Pancreas (tissue), 10 donors: ENCODE measurements at regions not wholly inside any gene's neighbourhood (a gene's known extent, or its start where the extent isn't known, plus 50 kb on each side); places are given as distances from the start of the nearest gene placed in this dataset.
"Not testable (repeated sequence)": the region's sequence is repeated elsewhere in the genome, so short reads cannot be mapped to it uniquely, and the experiment has no call there.

ENCODE experiments used
- ATAC-seq, 4 donors: fragments of 200-7000 bp; cut with Tn5 transposase; one replicate each; pipeline versions ENCODE4 v1.8.0 to v1.9.1; 2020; ENCODE audit warnings: mild to moderate bottlenecking in 4 of 4, moderate library complexity in 4 of 4
- DNase-seq, 6 donors: peaks; one replicate each; pipeline ENCODE4 v3.0.0-alpha.2; 2020
- FAIRE-seq: peaks from 2 replicates; lab custom pipeline; 2012; peaks lifted over from hg19 to GRCh38; lab: Jason Lieb, UNC
- H3K27ac ChIP-seq, 4 donors: fragments of 200-600 bp; sonication (generic); 1 replicate in 3 of 4; 2 replicates in 1 of 4; pipeline versions ENCODE4 v1.5.0 to v1.8.0; 2020
- H3K27me3 ChIP-seq, 4 donors: fragments of 200-600 bp; one replicate each; pipeline ENCODE4 v1.8.0; 2021
- H3K36me3 ChIP-seq, 3 donors: fragments of 200-600 bp; sonication (generic) in 1 of 3; one replicate each; pipeline versions ENCODE4 v1.5.0 to v1.8.0; 2020 to 2021
- H3K4me1 ChIP-seq, 3 donors: fragments of 200-600 bp; one replicate each; pipeline ENCODE4 v1.8.0; 2021
- H3K4me3 ChIP-seq, 4 donors: fragments of 200-600 bp; sonication (generic) in 2 of 4; one replicate each; pipeline versions ENCODE4 v1.5.0 to v1.8.0; 2020 to 2021
- H3K9me3 ChIP-seq, 4 donors: fragments of 200-600 bp; one replicate each; pipeline ENCODE4 v1.8.0; 2021
- WGBS, 2 donors: extraction: QIAGEN DNeasy Blood & Tissue Kit; methylation state at CpG; one replicate each; pipeline ENCODE4 v1.1.7; 2013; 5-methylcytosine and 5-hydroxymethylcytosine counted together
- intact Hi-C, 3 donors: fragments of 100-400 bp; cut with DNase I; formaldehyde crosslinking; loops; one replicate each; pipeline versions ENCODE4 v1.11.1 to v1.14.2; 2022
- TF ChIP-seq, protein P1 (sequence below), 4 donors: fragments of 200-600 bp; sonication (generic) in 3 of 4; IDR thresholded peaks; one replicate each; pipeline versions ENCODE4 v1.5.0 to v1.8.0; 2021; ENCODE audit warnings: antibody characterized with exemption in 4 of 4
- donor health status: healthy with polysubstance abuse.
- donor health status: DM: no; HTN: no; CAD: no; lungs with moderate emphysema.
- donor health status: DM: no; HTN: no; CAD: no.
- donor health status: control.
- donor health status: control.
- donor health status: Bipolar disorder and iron deficiency.
- donor health status: DM: yes; HTN: yes; CAD: no.
- donor health status: DM: no; HTN: no; CAD: no.
- donor health status: DM: no; HTN: no; CAD: no.
- donor health status: DM: yes; HTN: yes; CAD: no.

DNA sequence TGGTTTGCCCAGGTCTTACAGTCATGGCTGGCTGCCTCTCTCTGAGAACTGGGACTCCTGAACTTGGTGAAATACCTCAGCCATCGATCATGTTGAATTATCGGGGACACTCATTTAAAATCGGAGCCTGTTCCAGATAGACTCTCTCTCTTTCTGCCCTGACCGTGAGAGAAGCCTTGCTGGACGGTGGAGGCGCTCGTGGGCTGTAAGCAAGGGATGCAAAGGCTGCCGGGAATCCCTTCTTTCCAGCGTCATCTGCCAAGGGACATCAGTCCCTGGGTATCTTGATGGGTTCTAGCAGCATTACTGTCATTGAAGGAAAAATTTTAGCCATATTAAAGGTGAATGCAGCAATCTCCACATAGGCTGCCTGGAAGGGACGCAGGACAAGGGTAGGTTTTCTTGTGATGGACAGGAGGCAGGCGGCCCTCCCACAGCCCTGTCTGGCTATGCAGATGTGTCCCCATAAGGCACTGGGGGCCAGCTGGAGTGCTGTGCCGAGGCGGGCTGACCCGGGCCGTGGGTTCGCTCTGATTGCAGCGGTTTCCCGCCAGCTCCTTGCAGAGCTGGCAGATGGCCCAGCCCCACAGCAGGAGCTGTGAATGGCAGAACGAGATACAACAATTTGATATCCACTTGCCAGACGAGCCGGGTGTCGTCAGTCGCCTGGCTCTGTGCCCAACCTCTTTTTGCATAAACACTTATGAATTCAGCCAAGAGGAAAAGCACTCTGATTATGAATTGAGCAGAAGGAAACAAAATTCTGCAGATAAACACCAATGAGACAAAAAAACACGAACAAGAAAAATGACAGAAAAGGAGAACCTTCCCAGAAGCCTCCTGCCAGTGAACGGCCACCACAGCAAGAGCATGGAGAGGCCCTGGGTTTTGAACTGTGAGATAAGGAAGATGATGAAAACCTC, 151.9 kb upstream of the ALDH3B2 start:
- DNase-seq = peak in 5 of 6 donors; percentile 47 to 90 (median 70)
- H3K9me3 ChIP-seq, H3K27me3 ChIP-seq, intact Hi-C loops, H3K4me3 ChIP-seq, H3K36me3 ChIP-seq, FAIRE-seq, H3K4me1 ChIP-seq, H3K27ac ChIP-seq: not testable (repeated sequence)
- ATAC-seq = peak in 1 of 4 donors; percentile 39
- 12 to 22% methylated on average over 25 of the region's 25 CpGs for WGBS, 2 donors

DNA sequence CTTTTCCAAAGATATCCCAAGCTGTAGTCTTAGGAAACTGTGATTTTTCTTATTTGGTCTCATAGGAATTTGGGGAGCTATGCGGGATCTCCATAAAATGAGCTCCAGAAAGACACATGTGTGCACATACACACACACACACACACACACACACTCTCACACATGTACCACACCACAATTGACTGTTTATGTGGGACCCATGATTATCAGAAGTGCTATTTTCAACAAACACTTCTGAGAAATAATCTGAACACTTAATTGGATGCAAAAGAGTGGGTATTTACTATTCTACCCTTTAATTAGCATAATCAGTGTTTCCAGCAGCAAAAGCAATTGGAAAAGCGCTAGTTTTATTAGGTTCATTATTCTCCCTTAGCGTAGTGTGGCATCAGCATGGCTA, 150.4 kb upstream of the ALDH3B2 start:
- WGBS, 2 donors = 86 to 91% methylated on average over 2 to 3 of the region's 3 CpGs
- H3K27me3 ChIP-seq, H3K36me3 ChIP-seq, H3K4me1 ChIP-seq, H3K4me3 ChIP-seq, DNase-seq, intact Hi-C loops, H3K27ac ChIP-seq, H3K9me3 ChIP-seq, ATAC-seq, FAIRE-seq: not testable (repeated sequence)

DNA sequence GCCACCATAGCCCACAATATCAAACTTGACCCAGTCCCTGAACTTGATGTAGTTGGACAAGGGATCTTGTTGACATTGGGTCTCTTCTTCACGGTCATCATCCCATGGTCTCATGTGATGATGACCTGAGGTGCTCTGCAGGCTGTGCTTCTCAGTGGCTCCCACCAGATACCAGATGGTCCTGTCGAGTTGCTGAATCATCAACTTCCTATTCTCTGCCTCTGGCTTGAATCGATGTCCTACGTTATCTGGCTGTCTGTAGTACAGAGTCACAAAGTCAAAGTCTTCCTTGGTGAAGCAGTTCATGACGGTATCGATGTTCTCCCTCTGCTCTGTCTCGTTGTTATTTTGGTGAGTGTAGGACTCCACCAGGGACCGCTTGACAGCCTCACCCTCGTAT, 145.7 kb upstream of the ALDH3B2 start:
- no peaks in the 10 kb centered on the region for H3K9me3 ChIP-seq
- TF ChIP-seq, protein P1, sequence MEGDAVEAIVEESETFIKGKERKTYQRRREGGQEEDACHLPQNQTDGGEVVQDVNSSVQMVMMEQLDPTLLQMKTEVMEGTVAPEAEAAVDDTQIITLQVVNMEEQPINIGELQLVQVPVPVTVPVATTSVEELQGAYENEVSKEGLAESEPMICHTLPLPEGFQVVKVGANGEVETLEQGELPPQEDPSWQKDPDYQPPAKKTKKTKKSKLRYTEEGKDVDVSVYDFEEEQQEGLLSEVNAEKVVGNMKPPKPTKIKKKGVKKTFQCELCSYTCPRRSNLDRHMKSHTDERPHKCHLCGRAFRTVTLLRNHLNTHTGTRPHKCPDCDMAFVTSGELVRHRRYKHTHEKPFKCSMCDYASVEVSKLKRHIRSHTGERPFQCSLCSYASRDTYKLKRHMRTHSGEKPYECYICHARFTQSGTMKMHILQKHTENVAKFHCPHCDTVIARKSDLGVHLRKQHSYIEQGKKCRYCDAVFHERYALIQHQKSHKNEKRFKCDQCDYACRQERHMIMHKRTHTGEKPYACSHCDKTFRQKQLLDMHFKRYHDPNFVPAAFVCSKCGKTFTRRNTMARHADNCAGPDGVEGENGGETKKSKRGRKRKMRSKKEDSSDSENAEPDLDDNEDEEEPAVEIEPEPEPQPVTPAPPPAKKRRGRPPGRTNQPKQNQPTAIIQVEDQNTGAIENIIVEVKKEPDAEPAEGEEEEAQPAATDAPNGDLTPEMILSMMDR (IDR thresholded peaks at IDR 0.05) = no peak
- no peak for FAIRE-seq
- H3K36me3 ChIP-seq = no peaks in the 10 kb centered on the region
- H3K27ac ChIP-seq = no peak overlapping the region
- no peak for ATAC-seq
- intact Hi-C loops = no loop called here
- WGBS, 2 donors = 59 to 66% methylated on average over 9 of the region's 9 CpGs
- H3K4me3 ChIP-seq = no peak overlapping the region
- H3K27me3 ChIP-seq = no peaks in the 10 kb centered on the region
- H3K4me1 ChIP-seq = no peaks in the 10 kb centered on the region
- DNase-seq = no peak

DNA sequence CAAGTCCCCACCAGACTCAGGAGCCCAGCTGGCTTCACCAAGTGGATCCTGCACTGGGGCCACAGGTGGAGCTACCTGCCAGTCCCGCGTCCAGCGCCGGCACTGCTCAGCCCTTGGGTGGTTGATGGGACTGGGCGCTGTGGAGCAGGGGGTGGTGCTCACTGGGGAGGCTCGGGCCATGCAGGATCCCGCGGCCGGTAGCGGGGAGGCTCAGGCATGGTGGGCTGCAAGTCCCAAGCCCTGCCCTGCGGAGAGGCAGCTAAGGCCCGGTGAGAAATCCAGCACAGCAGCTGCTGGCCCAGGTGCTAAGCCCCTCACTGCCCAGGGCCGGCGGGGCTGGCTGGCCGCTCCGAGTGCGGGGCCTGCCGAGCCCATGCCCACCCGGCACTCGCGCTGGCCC, 143.1 kb upstream of the ALDH3B2 start:
- H3K27me3 ChIP-seq, H3K4me3 ChIP-seq, intact Hi-C loops, H3K36me3 ChIP-seq, H3K4me1 ChIP-seq, H3K9me3 ChIP-seq, FAIRE-seq, H3K27ac ChIP-seq, ATAC-seq: not testable (repeated sequence)
- DNase-seq = peak in 1 of 6 donors; percentile 57
- WGBS, 2 donors = 88 to 89% methylated on average over 15 to 21 of the region's 21 CpGs

DNA sequence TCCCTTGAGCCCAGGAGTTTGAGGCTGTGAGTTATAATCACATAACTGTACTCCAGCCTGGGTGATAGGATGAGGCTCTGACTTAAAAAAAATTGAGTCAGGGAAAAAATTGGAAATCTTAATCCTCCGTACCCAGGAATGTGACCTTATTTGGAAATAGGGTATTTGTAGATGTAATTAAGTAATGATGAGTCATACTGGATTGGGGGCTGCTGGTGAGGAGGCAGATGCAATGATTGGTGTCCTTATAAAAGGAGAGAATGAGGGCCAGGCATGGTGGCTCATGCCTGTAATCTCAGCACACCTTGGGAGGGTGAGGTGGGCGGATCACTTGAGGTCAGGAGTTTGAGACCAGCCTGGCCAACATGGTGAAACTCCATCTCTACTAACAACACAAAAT, 134.9 kb upstream of the ALDH3B2 start:
- H3K9me3 ChIP-seq, H3K27ac ChIP-seq, DNase-seq, FAIRE-seq, ATAC-seq, H3K36me3 ChIP-seq, H3K4me1 ChIP-seq, intact Hi-C loops, H3K27me3 ChIP-seq, H3K4me3 ChIP-seq: not testable (repeated sequence)
- 72 to 89% methylated on average over 2 of the region's 2 CpGs for WGBS, 2 donors

DNA sequence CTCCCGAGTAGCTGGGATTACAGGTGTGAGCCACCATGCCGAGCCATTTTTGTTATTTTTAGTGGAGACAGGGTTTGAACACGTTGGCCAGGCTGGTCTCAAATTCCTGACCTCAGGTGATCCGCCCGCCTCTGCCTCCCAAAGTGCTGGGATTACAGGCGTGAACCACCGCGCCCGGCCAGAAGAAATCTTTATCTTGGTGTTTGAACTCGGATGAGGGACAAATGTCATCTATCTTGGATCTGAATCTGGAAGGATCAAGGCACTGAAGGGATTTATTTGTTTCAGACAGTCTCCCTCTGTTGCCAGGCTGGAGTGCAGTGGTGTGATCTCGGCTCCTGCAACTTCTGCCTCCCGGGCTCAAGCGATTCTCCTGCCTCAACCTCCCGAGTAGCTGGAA, 133.5 kb upstream of the ALDH3B2 start:
- intact Hi-C loops, DNase-seq, H3K4me3 ChIP-seq, H3K36me3 ChIP-seq, H3K27ac ChIP-seq, H3K4me1 ChIP-seq, ATAC-seq, FAIRE-seq, H3K27me3 ChIP-seq, H3K9me3 ChIP-seq: not testable (repeated sequence)
- WGBS, 2 donors = 88 to 95% methylated on average over 11 to 13 of the region's 14 CpGs

DNA sequence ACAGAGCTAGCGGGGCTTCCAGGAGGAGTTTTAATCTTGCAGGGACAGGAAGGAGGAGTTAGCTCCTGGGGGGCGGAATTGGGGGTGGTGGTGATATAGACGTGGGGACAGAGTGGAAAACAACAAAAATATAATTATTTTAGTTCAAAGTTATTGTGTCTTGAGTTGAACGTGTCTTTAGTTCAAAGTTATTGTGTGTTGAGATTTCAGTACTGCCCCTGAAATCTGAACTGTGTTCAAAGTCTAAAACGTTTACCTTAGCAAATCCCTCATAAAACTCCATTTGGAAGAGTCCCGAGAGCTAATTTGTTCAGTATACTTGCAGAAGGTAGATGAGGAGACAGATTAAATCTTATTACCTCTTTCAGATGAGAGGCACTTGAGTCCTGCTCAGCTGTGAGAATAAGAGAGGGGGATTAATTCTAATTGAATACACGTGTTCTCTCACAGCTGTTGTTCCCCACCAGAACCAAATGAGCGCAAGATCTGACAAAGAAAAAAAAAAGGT, 132.4 kb upstream of the ALDH3B2 start:
- H3K27ac ChIP-seq, H3K4me1 ChIP-seq, H3K36me3 ChIP-seq, DNase-seq, H3K27me3 ChIP-seq, H3K9me3 ChIP-seq, ATAC-seq, intact Hi-C loops, FAIRE-seq: not testable (repeated sequence)
- H3K4me3 ChIP-seq = peak overlapping the region in 1 of 4 donors; percentile 50
- WGBS, 2 donors = 30 to 35% methylated on average over 8 of the region's 8 CpGs

DNA sequence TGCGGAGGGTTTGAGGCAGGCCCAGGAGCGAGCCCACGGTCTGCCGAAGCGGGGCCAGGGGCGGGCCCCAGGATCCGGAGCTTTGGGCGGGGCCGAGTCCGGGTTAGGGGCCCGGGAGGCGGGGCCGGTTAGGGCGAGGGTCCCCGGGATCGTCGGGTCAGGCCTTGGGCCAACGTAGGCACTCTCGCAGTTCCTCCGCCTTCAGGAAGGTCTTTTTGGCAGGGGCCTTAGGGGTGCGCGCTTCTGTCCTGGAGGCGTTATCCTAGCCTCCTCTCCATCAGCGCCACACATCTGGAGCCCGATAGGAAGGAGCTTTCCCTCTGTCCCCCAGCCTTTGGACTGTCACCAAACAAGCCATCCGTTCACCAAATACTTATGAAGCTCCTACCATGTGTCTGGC, 131.8 kb upstream of the ALDH3B2 start:
- H3K36me3 ChIP-seq, ATAC-seq, FAIRE-seq: not testable (repeated sequence)

DNA sequence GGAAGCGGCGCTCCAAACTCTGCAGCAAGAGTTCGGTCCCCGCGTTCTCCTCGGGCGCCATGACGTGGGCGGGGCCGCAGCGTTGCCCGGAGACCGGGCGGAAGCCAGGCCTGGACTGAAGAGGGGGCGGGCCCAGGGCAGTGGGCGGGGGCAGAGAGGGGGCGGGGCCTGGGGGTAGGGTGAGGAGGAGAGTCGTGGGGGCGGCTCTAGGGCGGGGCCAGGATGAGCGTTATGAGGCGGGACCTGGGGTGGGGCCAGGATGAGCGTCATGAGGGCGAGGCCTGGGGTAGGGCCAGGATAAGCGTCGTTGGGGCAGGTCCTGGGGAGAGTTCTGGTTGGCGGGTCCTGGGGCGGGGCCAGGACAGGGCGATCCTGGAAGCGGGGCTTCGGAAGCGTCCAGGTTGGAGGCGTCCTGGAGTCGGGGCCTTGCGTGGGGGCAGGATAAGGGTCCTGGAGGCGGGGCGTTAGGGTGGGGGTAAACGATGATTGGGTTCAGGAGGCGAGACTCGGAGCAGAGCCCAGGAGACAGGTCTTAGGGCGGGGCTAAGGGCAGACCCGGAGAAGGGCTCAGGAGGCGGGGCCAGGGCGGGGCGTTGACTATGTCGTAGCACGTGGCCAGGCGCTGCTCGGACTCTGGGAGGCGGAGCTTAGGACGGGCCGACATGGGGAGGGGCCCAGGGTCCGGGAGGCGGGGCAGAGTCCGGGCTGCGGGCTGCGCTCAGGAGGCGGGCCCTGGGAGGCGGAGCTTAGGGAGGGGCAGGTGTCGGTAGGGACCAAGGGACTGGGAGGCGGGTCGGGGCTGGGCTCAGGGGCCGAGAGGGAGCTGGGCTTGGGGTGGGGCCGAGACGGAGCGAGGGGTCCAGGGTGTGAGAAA, 131.1 kb upstream of the ALDH3B2 start:
- DNase-seq (peak; percentile 98 to 100 (median 100)), ATAC-seq (peak; percentile 99 to 100 (median 100)), FAIRE-seq (peak; percentile 63)
- H3K36me3 ChIP-seq, H3K27me3 ChIP-seq, H3K4me1 ChIP-seq, intact Hi-C loops, H3K9me3 ChIP-seq: not testable (repeated sequence)
- 1% methylated on average over 49 to 66 of the region's 66 CpGs for WGBS, 2 donors
- Histone ChIP-seq H3K4me3 (peak overlapping the region; percentile 59 to 77 (median 68)), H3K27ac (peak overlapping the region; percentile 53 to 82 (median 60))

More for the DNA sequence above, 131.8 kb upstream of the ALDH3B2 start:
- DNase-seq = peak in 3 of 6 donors; percentile 60 to 86 (median 72)
- 0 to 2% methylated on average over 12 to 26 of the region's 26 CpGs for WGBS, 2 donors
- H3K9me3 ChIP-seq, H3K4me1 ChIP-seq, H3K27me3 ChIP-seq, intact Hi-C loops: not testable (repeated sequence)
- H3K27ac ChIP-seq = peak overlapping the region; percentile 35 to 82 (median 54)
- H3K4me3 ChIP-seq = peak overlapping the region; percentile 14 to 73 (median 36)

DNA sequence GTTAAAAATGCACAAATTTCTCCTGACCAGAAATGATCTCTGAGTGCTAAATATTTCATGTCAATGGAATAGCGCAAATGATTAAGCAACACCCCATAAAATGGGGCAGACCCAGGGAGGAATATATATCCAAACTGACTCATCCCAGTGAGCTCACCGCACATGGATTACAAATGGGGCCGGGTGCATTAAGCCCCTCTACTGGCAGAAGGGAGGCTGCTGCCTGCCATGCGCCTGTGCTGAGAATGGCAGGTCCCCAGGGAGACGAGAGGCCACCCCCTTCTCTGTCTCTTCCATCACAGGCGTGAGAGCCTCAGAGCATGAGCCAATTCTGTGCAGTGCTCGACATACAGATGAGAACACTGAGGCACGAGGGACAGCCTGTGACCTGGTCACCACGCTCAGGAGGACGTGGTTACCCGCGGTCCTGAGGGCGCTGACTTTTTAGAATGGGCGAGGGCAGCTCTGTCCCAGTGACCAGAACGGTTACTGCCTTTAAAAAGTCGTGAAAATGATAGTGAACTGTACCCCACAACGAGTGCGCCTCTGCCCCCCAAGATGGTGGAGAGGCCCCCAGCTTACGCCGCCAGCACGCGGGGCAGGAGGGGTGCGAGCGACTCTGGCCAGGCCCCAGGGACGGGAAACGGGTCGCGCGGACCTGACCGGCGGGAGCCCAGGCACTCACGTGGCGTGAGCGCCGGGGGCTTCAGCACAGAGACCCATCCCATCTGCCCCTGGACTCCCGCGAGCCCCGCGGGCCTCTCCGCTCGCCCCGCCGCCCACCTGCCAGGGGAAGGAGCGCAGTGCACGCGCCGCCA, 130.2 kb upstream of the ALDH3B2 start:
- FAIRE-seq, H3K27me3 ChIP-seq, H3K9me3 ChIP-seq, H3K36me3 ChIP-seq, ATAC-seq, intact Hi-C loops, H3K4me1 ChIP-seq: not testable (repeated sequence)
- Histone ChIP-seq H3K27ac (peak overlapping the region in 1 of 4 donors; percentile 16), H3K4me3 (peak overlapping the region; percentile 59 to 77 (median 68))
- 4 to 6% methylated on average over 42 to 47 of the region's 47 CpGs for WGBS, 2 donors
- DNase-seq = peak in 1 of 6 donors; percentile 19
